ENCODE measurements at regions not wholly inside any gene's neighbourhood (a gene's known extent, or its start where the extent isn't known, plus 50 kb on each side); places are given as distances from the start of the nearest gene placed in this dataset.

- no peak for FAIRE-seq
Observed at GRCh38 chr10:8726084-8726778, 671.7 kb downstream of the GATA3 start.

GRCh38 chr10:8726779-8727084, 672.2 kb downstream of the GATA3 start:
- FAIRE-seq = no peak

GRCh38 chr10:8731121-8732095, 676.9 kb downstream of the GATA3 start:
- FAIRE-seq = no peak

GRCh38 chr10:8738987-8739386, 684.5 kb downstream of the GATA3 start:
- FAIRE-seq = no peak

DNA sequence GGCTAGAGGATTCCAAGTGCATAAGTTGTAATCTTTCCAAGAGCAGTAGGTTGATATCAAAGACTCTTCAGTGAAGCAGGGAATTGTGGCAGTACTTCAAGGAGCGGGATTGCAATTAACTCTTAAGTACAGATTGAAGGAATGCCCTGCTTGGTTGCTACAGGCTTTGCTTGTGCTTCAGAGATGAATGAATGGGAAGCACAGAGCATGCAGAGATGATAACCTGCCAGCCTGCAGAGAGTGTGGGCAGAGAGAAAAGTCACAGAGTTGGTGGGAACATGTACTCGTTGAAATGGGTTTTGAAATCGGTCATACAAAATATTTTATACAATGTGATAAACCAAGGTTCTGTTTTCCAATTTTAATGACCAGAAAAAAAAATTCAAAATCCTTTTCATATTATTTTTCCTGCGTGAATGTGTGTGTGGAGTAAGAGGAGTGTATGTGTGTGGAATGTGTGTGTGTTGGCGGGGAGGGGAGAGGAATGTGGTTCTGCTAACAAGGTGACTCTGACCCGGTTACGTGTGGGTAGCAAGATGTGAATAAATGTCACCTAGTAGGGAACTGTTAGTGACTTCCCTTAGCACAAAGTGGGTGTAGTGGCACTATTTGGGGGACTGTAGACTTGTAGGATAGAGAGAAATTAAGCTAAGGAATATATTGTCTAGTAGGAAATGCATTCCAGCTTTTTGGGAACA, 697.8 kb downstream of the GATA3 start:
- no peak for FAIRE-seq

DNA sequence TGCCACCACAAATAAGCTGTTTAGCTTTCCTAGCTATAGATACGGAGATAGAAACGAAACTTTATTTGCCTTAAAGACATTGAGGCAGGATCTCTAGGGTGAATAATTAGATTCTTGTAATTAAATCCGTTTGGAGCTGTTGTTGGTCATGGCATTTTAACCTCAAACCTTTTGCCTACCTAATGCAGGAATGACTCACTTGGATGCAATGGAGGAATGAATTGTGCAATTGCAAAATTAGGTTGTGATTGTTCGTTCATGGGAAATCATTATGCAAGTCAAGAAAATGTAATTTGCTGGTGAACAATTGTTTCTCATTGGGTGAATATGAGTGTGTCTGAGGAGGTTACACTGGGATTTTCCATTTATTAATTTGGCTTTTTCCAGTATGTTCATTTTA, 703.5 kb downstream of the GATA3 start:
- FAIRE-seq = no peak

- FAIRE-seq = no peak
Observed at GRCh38 chr10:8766899-8767298, 712.4 kb downstream of the GATA3 start.

DNA sequence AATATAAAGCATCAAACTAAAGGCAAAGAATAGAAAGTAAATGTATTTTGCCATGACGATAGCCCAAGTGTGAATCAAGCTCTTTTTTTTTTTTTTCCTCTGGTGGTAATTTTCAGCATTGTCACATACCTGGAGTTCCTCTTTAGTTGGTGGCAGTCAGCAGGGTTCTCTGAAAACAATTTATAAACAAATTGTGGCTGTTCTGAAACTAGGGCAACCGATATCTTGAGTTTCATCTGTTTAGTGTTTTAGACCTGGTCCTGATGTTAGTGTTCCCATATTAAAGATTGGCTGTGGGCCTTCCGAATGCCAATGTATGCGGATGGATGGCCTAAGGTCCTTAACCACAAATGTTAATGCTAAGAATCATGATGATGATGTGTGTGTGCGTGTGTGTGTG, 713.1 kb downstream of the GATA3 start:
- no peak for FAIRE-seq

DNA sequence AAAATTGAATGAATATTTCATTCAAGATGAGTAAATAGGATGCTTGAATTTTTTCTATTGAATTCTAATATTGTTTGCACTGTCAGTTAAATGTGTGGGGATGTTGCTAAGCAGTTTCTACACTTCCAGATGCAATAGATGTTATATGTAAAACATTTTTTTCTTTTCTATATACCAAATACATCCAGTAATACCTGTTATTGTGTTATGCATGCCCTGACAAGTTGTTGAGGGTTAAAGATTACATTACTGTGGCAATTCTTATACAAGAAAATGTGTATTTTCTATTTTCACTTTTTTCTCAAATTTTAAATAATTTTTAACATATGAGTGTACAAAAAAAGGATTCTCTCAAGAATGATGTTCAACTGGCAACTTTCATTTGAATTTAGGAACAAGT, 713.9 kb downstream of the GATA3 start:
- FAIRE-seq = no peak

- no peak for FAIRE-seq
Observed at GRCh38 chr10:8768852-8769251, 714.4 kb downstream of the GATA3 start.

DNA sequence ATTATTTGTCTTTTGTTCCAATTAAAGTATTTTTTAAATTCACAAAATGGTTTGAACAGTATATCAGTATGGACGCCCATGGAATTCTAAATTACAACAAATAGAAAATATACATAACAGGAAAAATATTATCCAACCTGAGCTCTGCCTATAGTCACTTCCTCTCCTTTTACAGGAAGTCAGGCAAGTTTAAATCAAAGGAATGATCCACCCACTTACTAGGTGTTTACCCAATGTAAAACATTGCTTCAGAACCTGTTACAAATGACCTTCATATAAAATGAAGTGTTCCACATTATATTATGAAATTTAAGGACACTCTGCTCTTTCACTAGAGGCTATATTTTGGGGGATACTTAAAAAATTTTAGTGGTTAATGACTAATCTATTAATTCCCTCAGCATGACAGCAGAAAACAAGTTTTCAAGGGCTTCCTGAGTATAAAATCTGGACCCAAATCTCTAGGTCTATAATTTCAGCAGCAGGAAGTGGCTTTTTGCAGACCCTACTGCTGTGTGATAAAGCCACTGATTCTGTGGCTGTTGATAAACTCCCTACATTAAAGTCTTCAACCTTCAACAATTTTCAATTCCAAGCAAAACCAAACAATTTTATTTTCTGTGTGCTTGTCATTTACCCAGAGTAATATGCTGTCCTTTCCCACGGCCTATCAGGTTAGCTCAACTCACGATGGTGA, 722.6 kb downstream of the GATA3 start:
- FAIRE-seq = no peak

GRCh38 chr10:8778713-8779112, 724.2 kb downstream of the GATA3 start:
- no peak for FAIRE-seq

- FAIRE-seq = no peak
Observed at GRCh38 chr10:8787649-8788048, 733.2 kb downstream of the GATA3 start.

GRCh38 chr10:8790390-8790789, 735.9 kb downstream of the GATA3 start:
- no peak for FAIRE-seq

DNA sequence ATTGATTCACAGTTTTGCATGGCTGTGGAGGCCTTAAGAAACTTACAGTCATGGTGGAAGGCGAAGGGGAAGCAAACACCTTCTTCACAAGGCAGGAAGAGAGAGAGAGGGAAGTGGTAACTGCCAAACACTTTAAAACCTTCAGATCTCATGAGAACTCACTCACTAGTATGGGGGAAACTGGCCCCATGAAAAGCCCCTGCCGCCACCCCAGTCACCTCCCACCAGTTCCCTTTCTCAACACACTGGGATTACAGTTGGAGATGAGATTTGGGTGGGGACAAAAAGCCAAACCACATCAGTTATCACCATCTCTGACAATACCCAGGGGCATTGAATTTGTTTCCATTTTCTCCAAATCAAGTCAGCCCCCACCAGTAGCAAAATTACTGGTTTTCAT, 740.4 kb downstream of the GATA3 start:
- FAIRE-seq = no peak

DNA sequence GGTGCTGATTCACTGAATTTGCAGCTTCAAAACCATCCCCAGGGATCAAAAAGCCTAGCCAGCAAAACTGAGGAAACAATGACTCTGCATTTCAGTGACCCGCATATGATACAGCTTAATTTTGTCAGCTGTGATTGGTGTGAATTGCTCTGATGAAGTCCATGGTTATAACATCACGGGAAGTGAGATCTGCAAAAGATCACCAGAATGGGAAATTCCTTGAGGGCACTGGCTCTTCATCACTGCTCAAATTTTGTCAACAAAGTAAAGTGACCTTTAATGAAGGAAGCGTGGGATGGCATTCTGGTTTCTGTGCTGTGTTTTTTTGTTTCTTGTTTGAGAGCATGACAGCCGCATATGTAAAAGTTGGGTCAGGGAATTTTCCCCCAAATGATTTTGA, 745.9 kb downstream of the GATA3 start:
- FAIRE-seq = no peak

- no peak for FAIRE-seq
Observed at GRCh38 chr10:8803992-8804391, 749.5 kb downstream of the GATA3 start.

DNA sequence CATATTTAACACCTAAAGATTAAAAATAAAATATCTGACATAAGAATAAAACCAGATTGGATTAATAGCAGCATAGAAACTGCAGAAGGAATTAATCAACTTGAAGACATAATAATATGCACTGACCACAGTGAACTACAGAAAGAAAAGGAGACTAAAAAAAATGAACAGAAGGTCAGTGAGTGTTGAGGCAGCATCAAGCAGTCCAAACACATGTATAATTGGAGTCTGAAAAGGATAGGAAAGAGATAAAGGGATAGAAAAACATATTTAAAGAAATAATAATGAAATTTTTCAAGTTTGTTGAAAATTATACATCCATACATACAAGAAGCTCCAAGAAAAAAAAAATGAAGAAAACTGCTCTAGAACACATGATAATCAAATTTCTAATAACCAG, 756.2 kb downstream of the GATA3 start:
- no peak for FAIRE-seq

- no peak for FAIRE-seq
Observed at GRCh38 chr10:8811201-8811600, 756.7 kb downstream of the GATA3 start.

DNA sequence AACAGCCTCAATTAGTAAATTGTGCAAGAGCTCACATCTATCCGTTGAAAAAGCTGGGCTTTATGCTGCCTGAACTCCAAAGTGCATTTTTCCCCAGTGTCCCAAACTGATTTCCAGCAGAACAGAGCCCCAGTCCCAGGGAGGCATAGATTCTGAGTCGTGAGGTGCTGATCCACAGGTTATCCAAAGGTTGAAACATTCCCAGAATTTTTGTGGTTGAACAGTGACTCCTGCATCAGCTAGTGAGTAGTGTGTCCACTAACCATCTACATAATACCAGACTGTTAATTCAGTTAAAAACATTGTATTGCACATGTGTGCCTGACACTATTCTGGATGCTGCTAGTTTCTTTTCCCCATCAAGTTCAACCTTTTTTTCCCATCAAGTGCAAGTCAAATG, 761.5 kb downstream of the GATA3 start:
- FAIRE-seq = no peak

DNA sequence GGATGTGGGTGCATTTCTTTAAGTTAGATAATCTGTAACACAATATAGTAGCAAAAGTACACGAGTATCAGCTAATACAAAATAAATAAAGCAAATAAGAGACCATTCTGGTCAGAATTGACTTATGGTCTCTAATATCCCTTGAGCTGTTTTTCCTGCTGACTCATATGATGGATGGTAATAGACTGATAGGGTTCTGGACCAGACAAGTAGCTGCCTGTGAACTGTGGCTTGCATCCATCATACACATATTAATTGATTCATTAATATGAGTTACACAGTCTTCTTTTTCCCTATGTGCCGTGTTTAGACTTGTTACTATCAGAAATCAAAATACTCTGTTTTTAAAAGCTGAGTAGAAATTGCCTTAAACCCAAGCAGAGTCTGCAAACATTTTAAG, 762.8 kb downstream of the GATA3 start:
- no peak for FAIRE-seq

- FAIRE-seq = no peak
Observed at GRCh38 chr10:8825611-8826010, 771.1 kb downstream of the GATA3 start.

- no peak for FAIRE-seq
Observed at GRCh38 chr10:8829592-8829991, 775.1 kb downstream of the GATA3 start.
